ENCODE measurements at regions not wholly inside any gene's neighbourhood (a gene's known extent, or its start where the extent isn't known, plus 50 kb on each side); places are given as distances from the start of the nearest gene placed in this dataset.

DNA sequence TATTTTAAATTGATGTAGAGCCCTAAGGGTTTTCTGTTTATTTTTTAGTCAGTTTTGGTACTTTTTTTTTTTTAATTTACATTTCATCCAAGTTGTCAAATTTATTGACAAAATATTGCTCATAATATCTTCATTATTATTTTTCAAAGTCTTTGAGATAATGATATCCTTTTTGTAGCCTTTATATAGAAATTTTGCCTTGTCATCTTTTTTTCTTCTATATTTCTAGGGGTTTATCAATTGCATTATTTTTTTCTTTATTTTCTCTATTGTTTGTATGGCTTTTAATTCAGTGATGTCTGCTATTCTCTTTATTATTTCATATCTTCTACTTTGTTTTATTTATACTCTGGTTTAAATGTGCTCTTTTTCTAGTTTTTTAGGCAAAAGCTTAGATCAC lies 863.0 kb upstream of the GJE1 start:
- no peak for TF ChIP-seq EZH2 (IDR thresholded peaks at IDR 0.05; ENCODE audit: borderline replicate concordance, low read length)
- TF ChIP-seq, protein P1, sequence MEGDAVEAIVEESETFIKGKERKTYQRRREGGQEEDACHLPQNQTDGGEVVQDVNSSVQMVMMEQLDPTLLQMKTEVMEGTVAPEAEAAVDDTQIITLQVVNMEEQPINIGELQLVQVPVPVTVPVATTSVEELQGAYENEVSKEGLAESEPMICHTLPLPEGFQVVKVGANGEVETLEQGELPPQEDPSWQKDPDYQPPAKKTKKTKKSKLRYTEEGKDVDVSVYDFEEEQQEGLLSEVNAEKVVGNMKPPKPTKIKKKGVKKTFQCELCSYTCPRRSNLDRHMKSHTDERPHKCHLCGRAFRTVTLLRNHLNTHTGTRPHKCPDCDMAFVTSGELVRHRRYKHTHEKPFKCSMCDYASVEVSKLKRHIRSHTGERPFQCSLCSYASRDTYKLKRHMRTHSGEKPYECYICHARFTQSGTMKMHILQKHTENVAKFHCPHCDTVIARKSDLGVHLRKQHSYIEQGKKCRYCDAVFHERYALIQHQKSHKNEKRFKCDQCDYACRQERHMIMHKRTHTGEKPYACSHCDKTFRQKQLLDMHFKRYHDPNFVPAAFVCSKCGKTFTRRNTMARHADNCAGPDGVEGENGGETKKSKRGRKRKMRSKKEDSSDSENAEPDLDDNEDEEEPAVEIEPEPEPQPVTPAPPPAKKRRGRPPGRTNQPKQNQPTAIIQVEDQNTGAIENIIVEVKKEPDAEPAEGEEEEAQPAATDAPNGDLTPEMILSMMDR (IDR thresholded peaks at IDR 0.05; ENCODE audit: low read length): no peak
